ENCODE measurements at regions not wholly inside any gene's neighbourhood (a gene's known extent, or its start where the extent isn't known, plus 50 kb on each side); places are given as distances from the start of the nearest gene placed in this dataset.
"Not testable (repeated sequence)": the region's sequence is repeated elsewhere in the genome, so short reads cannot be mapped to it uniquely, and the experiment has no call there.

DNA sequence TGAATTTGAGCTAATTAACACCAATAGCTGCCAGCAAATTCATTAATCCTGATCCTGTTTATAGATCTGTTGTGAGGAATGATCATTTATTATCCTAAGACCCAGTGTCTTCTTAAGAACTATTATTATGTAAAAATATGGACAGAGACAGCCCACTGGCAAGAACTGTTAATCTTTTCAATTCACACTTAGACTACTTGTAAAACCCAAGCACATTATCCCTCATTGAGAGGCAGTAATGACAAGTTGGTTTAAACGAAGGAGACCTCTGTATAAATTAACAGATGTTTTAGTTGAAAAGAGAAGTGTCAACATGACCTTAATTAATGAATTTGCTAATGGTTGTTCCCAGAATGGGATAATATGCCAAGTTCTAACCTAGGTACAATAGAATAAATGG, 270.3 kb upstream of the IZUMO3 start:
- H3K4me3 ChIP-seq (ENCODE audit: low read depth, low read length) = no peak overlapping the region
- POLR2A ChIA-PET = no interaction called here
- TF ChIP-seq, protein P1, sequence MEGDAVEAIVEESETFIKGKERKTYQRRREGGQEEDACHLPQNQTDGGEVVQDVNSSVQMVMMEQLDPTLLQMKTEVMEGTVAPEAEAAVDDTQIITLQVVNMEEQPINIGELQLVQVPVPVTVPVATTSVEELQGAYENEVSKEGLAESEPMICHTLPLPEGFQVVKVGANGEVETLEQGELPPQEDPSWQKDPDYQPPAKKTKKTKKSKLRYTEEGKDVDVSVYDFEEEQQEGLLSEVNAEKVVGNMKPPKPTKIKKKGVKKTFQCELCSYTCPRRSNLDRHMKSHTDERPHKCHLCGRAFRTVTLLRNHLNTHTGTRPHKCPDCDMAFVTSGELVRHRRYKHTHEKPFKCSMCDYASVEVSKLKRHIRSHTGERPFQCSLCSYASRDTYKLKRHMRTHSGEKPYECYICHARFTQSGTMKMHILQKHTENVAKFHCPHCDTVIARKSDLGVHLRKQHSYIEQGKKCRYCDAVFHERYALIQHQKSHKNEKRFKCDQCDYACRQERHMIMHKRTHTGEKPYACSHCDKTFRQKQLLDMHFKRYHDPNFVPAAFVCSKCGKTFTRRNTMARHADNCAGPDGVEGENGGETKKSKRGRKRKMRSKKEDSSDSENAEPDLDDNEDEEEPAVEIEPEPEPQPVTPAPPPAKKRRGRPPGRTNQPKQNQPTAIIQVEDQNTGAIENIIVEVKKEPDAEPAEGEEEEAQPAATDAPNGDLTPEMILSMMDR (IDR thresholded peaks at IDR 0.05; ENCODE audit: insufficient read depth, low read length, missing control alignments) = no peak
- CTCF ChIA-PET = no interaction called here
- no peak for DNase-seq (ENCODE audit: low read depth, low spot score)

DNA sequence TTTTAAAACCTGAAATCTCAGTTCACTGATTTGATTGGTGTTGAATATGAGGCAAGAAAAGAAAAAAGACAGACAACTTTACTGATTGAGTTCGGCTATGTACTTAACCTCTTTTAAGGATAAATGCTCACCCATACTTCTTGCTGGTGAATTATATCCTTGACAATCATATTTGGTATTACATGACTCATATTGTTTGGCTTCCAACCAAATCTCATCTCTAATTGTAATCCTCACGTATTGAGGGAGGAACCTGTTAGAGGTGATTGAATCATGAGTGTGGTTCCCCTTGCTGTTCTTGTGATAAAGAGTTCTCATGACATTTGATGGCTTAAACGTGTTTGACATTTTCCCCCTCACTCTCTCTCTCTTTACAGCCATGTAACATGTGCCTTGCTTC, 255.6 kb upstream of the IZUMO3 start:
- no peak for DNase-seq (ENCODE audit: low read depth, low spot score)
- POLR2A ChIA-PET = no interaction called here
- H3K4me3 ChIP-seq (ENCODE audit: low read depth, low read length) = no peak overlapping the region
- CTCF ChIA-PET = no interaction called here
- TF ChIP-seq, protein P1 (IDR thresholded peaks at IDR 0.05; ENCODE audit: insufficient read depth, low read length, missing control alignments) = no peak

DNA sequence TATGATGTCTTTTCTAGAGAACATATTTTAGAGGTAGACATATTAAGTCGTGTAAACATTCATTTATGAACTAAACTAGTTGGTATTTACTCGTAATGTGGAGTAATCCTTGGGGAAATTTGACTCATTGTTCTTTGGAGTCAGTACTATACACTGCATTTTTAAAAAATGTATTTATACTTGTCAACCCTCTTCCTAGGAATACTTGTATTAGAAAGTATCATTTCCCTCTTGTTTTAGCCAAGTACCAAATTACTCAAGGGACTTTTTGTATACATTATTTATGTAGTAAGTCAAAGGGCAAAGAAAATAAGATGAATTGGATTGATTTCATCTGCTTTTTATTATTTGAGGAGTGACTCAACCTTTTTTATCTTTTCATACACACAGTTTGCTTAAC, 248.1 kb upstream of the IZUMO3 start:
- no peak for DNase-seq (ENCODE audit: low read depth, low spot score)
- ChIA-PET CTCF (no interaction called here), POLR2A (no interaction called here)

DNA sequence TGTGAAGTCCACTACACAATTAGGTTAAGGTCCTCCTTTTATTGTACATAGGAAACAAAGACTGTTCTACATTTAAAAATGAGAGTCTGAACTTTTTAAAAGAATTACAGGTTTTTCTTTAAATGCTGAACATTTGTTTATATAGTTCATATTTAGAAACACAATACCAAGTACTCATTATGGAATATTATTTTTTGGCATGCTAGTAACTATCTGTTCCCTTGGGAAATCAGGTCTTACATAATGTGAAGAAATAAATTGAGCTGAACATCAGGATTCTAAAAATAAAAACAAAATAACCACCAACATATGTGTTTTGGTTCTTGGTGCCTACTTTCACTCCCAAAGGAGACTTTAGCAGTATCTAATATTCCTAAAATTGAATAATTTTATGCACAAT, 230.5 kb upstream of the IZUMO3 start:
- POLR2A ChIA-PET = no interaction called here
- CTCF ChIA-PET = no interaction called here
- TF ChIP-seq, protein P1 (IDR thresholded peaks at IDR 0.05; ENCODE audit: insufficient read depth, low read length, missing control alignments) = no peak
- H3K4me3 ChIP-seq (ENCODE audit: low read depth, low read length) = no peak overlapping the region
- DNase-seq (ENCODE audit: low read depth, low spot score) = no peak

More for the DNA sequence above, 248.1 kb upstream of the IZUMO3 start:
- TF ChIP-seq, protein P1 (IDR thresholded peaks at IDR 0.05; ENCODE audit: insufficient read depth, low read length, missing control alignments) = no peak
- H3K4me3 ChIP-seq (ENCODE audit: low read depth, low read length) = no peak overlapping the region

DNA sequence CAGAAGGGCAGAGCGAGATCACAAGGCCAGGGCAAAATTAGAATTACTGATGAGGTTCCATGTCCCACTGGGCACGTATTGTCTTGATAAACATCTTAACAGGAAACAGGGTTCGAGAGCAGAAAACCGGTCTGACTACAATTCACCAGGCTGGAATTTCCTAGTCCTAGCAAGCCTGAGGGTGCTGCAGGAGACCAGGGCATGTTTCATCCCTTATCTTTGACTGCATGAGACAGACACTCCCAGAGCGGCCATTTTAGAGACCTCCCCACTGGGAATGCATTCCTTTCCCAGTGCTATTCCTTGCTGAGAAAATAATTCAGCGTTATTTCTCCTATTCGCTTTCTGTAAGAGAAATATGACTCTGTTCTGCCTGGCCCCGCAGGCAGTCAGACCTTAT, 228.5 kb upstream of the IZUMO3 start:
- H3K4me3 ChIP-seq (ENCODE audit: low read depth, low read length); CTCF ChIA-PET; DNase-seq (ENCODE audit: low read depth, low spot score); POLR2A ChIA-PET: not testable (repeated sequence)

DNA sequence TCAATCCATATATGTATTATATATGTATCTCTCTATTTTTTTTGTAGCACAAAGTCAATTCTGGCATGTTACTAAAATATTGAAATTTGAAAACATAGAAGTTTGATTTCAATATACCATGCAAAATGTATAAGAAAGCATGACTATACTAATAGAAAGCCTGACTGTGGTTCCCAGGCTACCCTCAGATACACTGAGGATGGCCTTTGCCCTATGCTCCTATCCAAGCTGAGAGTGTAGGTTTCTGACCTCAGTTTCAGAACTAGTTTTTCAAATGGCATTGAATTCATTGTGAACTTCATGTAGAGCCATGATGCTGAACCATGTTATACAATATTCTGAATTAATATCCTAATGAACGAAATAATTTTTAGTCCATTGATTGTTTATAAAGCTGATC, 220.4 kb upstream of the IZUMO3 start:
- no peak overlapping the region for H3K4me3 ChIP-seq (ENCODE audit: low read depth, low read length)
- CTCF ChIA-PET = no interaction called here
- TF ChIP-seq, protein P1 (IDR thresholded peaks at IDR 0.05; ENCODE audit: insufficient read depth, low read length, missing control alignments) = no peak
- no peak for DNase-seq (ENCODE audit: low read depth, low spot score)
- POLR2A ChIA-PET = no interaction called here

DNA sequence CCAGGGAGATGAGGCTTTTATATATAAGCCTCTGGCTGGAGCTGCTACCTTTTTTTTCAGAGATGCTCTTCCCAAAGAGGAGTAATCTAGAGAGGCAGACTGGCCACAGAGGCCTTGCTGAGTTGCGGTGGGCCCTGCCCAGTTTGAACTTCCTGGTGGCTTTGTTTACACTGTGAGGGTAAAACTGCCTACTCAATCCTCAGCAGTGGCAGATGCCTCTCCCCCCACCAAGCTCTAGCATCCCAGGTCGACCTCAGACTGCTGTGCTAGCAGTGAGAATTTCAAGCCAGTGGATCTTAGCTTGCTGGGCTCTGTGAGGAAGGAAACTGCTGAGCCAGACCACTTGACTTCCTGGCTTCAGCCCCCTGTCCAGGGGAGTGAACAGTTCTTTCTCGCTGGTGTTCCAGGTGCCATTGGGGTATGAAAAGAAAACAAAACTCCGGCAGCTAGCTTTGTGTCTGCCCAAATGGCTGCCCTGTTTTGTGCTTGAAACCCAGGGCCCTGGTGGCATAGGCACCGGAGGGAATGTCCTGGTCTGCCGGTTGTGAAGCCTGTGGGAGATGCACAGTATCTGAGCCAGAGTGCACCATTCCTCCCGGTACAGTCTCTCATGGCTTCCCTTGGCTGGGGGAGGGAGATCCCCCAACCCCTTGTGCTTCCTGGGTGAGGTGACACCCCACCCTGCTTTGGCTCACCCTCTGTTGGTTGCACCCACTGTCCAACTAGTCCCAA, 219.5 kb upstream of the IZUMO3 start:
- POLR2A ChIA-PET = no interaction called here
- CTCF ChIA-PET = no interaction called here
- no peak overlapping the region for H3K4me3 ChIP-seq (ENCODE audit: low read depth, low read length)
- TF ChIP-seq, protein P1 (IDR thresholded peaks at IDR 0.05; ENCODE audit: insufficient read depth, low read length, missing control alignments) = no peak
- DNase-seq (ENCODE audit: low read depth, low spot score) = no peak
